ENCODE measurements at regions not wholly inside any gene's neighbourhood (a gene's known extent, or its start where the extent isn't known, plus 50 kb on each side); places are given as distances from the start of the nearest gene placed in this dataset.

DNA sequence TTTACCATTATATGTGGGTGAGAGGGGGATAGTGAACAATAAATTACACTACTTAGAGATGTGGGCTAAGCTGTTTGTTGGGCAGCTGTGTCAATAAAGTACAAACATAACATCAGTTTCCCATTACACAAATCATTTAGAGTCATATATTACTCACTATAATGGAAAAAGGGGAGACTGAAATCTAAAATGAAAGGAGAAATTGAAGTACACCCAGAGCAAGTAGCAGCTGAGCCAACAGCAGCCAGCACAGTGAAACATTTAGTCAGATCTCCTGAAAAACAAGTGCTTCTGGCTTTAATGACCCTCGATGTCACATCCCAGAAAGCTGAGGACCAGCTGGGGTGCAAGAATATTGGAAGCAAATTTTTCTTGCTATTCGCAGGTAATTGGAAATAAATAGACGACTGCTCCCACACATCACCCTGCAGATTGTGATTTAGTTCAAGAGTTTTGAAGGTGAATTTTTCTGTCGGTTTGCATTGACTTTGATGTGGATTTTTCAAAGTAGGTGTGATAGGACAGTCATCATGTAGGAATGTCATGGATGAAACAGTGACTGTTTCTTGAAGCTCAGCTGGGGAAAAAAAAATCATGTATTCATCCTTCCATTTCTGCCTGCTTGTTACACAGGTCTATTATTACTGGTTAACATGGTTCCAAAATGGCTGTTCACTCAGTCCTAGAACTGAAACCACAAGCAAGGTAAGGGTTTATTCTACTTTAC, 1607.3 kb upstream of the CELF4 start:
- WGBS, 4 donors: 82 to 88% (median 87%) methylated on average over 4 of the region's 4 CpGs
- intact Hi-C loops (cut with DNase I): no loop called here
- Histone ChIP-seq H3K4me1 (no peaks in the 10 kb centered on the region), H3K27me3 (no peaks in the 10 kb centered on the region), H3K36me3 (no peaks in the 10 kb centered on the region), H3K4me3 (no peak overlapping the region), H3K27ac (no peak overlapping the region), H3K9me3 (no peaks in the 10 kb centered on the region)
- DNase-seq (no peak), ATAC-seq (no peak)
- TF ChIP-seq, protein P1, sequence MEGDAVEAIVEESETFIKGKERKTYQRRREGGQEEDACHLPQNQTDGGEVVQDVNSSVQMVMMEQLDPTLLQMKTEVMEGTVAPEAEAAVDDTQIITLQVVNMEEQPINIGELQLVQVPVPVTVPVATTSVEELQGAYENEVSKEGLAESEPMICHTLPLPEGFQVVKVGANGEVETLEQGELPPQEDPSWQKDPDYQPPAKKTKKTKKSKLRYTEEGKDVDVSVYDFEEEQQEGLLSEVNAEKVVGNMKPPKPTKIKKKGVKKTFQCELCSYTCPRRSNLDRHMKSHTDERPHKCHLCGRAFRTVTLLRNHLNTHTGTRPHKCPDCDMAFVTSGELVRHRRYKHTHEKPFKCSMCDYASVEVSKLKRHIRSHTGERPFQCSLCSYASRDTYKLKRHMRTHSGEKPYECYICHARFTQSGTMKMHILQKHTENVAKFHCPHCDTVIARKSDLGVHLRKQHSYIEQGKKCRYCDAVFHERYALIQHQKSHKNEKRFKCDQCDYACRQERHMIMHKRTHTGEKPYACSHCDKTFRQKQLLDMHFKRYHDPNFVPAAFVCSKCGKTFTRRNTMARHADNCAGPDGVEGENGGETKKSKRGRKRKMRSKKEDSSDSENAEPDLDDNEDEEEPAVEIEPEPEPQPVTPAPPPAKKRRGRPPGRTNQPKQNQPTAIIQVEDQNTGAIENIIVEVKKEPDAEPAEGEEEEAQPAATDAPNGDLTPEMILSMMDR (IDR thresholded peaks at IDR 0.05): no peak

DNA sequence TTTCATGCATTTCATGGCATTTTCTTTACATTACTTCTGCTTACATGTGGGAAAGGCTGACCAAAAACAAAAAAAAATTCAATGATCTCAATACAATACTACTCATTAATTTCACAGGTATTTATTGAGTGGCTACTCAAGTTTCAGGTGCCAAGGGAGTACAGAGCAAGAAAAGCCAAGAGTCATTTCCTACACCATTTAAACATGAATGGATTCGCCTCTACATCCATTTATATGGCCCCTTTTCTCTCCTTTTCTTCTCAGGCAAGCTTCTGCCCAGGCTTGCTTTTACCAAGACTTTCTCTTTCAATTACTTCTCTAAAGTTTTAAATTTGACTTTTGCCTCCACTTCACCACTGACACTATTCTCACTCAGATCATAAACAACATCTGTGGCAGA, 1603.1 kb upstream of the CELF4 start:
- H3K4me3 ChIP-seq: no peak overlapping the region
- no peaks in the 10 kb centered on the region for H3K4me1 ChIP-seq
- ATAC-seq (no peak), DNase-seq (no peak)
- no peaks in the 10 kb centered on the region for H3K9me3 ChIP-seq
- no peaks in the 10 kb centered on the region for H3K36me3 ChIP-seq
- WGBS, 4 donors: 80 to 92% (median 84%) methylated on average over 1 of the region's 1 CpG
- intact Hi-C loops (cut with DNase I): no loop called here
- H3K27me3 ChIP-seq: no peaks in the 10 kb centered on the region
- no peak overlapping the region for H3K27ac ChIP-seq
- TF ChIP-seq, protein P1 (IDR thresholded peaks at IDR 0.05): no peak
- TF ChIP-seq POLR2A (IDR thresholded peaks at IDR 0.05): no peak

DNA sequence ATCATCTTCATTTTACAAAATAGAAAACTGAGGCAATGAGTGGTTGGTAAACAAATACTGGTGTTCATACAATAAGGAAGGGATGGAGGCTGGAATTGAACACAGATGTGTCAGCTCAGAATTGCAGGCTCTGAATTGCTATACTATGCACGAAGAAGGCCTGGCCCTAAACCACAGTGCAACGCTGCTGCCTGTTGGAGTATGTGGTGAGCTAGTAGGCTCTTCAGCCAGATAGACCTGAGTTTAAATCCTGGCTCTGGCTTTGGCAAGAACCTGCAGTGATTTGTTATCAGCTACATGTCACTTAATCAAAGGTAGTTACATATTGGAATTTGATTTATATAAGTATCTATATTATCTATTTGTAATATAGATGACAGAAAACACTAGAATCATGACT, 1602.4 kb upstream of the CELF4 start:
- intact Hi-C loops (cut with DNase I): no loop called here
- ATAC-seq (no peak), DNase-seq (no peak)
- Histone ChIP-seq H3K27ac (no peak overlapping the region), H3K4me3 (no peak overlapping the region), H3K27me3 (no peaks in the 10 kb centered on the region), H3K36me3 (no peaks in the 10 kb centered on the region), H3K4me1 (no peaks in the 10 kb centered on the region), H3K9me3 (no peaks in the 10 kb centered on the region)
- WGBS, 4 donors: 80 to 94% (median 84%) methylated on average over 2 of the region's 2 CpGs
- TF ChIP-seq, protein P1 (IDR thresholded peaks at IDR 0.05): no peak
- no peak for TF ChIP-seq POLR2A (IDR thresholded peaks at IDR 0.05)

DNA sequence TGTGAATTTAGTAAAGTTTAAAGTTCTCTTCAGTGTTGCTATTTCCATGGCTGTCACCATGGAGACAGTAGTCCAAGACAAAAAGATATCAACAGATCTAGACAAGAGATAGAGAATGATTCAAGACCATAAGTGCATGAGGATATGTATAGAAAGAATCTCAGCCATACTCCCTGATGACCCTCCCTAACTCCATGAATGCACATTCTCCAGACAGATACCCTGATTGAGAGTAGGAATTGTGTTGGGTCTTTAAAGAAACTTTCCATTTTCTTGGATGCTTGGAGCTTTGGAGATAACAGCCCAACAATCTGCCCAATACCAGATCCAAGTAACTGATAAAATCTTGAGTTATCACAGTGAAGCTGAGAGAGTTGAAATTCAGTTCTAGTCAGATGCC, 1601.2 kb upstream of the CELF4 start:
- Histone ChIP-seq H3K4me1 (no peaks in the 10 kb centered on the region), H3K36me3 (no peaks in the 10 kb centered on the region), H3K4me3 (no peak overlapping the region), H3K9me3 (no peaks in the 10 kb centered on the region), H3K27ac (no peak overlapping the region), H3K27me3 (no peaks in the 10 kb centered on the region)
- intact Hi-C loops (cut with DNase I): no loop called here
- DNase-seq (no peak), ATAC-seq (no peak)
- TF ChIP-seq POLR2A (IDR thresholded peaks at IDR 0.05): no peak
- TF ChIP-seq, protein P1 (IDR thresholded peaks at IDR 0.05): no peak
